SU-DHL-6 (cell line): ENCODE measurements at regions not wholly inside any gene's neighbourhood (a gene's known extent, or its start where the extent isn't known, plus 50 kb on each side); places are given as distances from the start of the nearest gene placed in this dataset.
"Not testable (repeated sequence)": the region's sequence is repeated elsewhere in the genome, so short reads cannot be mapped to it uniquely, and the experiment has no call there.

Experiments used
- H2AFZ ChIP-seq: fragments of 200-600 bp; sonication (generic); 2 replicates; pipeline ENCODE4 v1.6.1; 2014; ENCODE audit warnings: low read depth, mild to moderate bottlenecking, moderate library complexity, mixed read lengths, antibody characterized with exemption, low read length; ENCODE audit not compliant: severe bottlenecking
- H3F3A ChIP-seq: fragments of 200-600 bp; shearing (Covaris generic); 2 replicates; pipeline ENCODE4 v1.6.0; 2016; ENCODE audit warnings: antibody characterized with exemption, mild to moderate bottlenecking; ENCODE audit not compliant: insufficient read depth
- H3K27ac ChIP-seq: fragments of 200-600 bp; sonication (generic); 2 replicates; pipeline ENCODE4 v1.5.1; 2016; ENCODE audit warnings: low read depth, mild to moderate bottlenecking, low read length, moderate library complexity, mixed read lengths
- H3K27me3 ChIP-seq: fragments of 200-600 bp; sonication (generic), shearing (Covaris generic); 2 replicates; pipeline ENCODE4 v1.6.0; 2014; ENCODE audit warnings: mild to moderate bottlenecking, low read length
- H3K36me3 ChIP-seq: fragments of 200-600 bp; sonication (generic); 2 replicates; pipeline ENCODE4 v1.6.1; 2014; ENCODE audit warnings: mild to moderate bottlenecking, low read length, mixed read lengths
- H3K4me2 ChIP-seq: fragments of 300-600, 200-600 bp; shearing (Covaris generic), sonication (generic); 2 replicates; pipeline ENCODE4 v1.6.0; 2014; ENCODE audit warnings: low read length, low read depth, mild to moderate bottlenecking; ENCODE audit not compliant: poor library complexity, severe bottlenecking
- H3K4me3 ChIP-seq: fragments of 200-600 bp; sonication (generic); 2 replicates; pipeline ENCODE4 v1.5.1; 2014; ENCODE audit warnings: antibody characterized with exemption, low read length, mild to moderate bottlenecking, mixed read lengths; ENCODE audit not compliant: insufficient read depth, poor library complexity, severe bottlenecking
- H3K79me2 ChIP-seq: fragments of 200-600 bp; sonication (generic); 2 replicates; pipeline ENCODE4 v1.6.1; 2014; ENCODE audit warnings: mild to moderate bottlenecking, low read length, moderate library complexity; ENCODE audit not compliant: insufficient read depth
- H3K9ac ChIP-seq: fragments of 200-600 bp; sonication (generic); 2 replicates; pipeline ENCODE4 v1.7.0; 2014; ENCODE audit warnings: mild to moderate bottlenecking, low read length
- H3K9me2 ChIP-seq: fragments of 200-600 bp; sonication (generic); replicated peaks from 2 replicates; pipeline ENCODE4 v1.6.1; 2014; ENCODE audit warnings: low read length; ENCODE audit not compliant: insufficient read depth
- H3K9me3 ChIP-seq: fragments of 200-600 bp; sonication (generic); 2 replicates; pipeline ENCODE4 v1.6.1; 2014; ENCODE audit warnings: low read length, mixed read lengths; ENCODE audit not compliant: insufficient read depth
- H4K20me1 ChIP-seq: fragments of 200-600 bp; sonication (generic); 2 replicates; pipeline ENCODE4 v1.6.1; 2014; ENCODE audit warnings: low read depth, mild to moderate bottlenecking, antibody characterized with exemption, low read length, moderate library complexity, mixed read lengths
- CTCF ChIP-seq: fragments of 200-600 bp; sonication (generic); IDR thresholded peaks from one replicate; pipeline ENCODE4 v1.5.1; 2017; ENCODE audit warnings: antibody characterized with exemption, mild to moderate bottlenecking, low read length, moderate library complexity; ENCODE audit not compliant: insufficient read depth, poor library complexity, severe bottlenecking
- EZH2phosphoT487 ChIP-seq: fragments of 200-600 bp; sonication (generic), shearing (Covaris generic); conservative IDR thresholded peaks from 2 replicates; pipeline ENCODE4 v1.6.1; 2018; ENCODE audit warnings: mild to moderate bottlenecking, antibody characterized with exemption, low read length, moderate library complexity, mixed read lengths

DNA sequence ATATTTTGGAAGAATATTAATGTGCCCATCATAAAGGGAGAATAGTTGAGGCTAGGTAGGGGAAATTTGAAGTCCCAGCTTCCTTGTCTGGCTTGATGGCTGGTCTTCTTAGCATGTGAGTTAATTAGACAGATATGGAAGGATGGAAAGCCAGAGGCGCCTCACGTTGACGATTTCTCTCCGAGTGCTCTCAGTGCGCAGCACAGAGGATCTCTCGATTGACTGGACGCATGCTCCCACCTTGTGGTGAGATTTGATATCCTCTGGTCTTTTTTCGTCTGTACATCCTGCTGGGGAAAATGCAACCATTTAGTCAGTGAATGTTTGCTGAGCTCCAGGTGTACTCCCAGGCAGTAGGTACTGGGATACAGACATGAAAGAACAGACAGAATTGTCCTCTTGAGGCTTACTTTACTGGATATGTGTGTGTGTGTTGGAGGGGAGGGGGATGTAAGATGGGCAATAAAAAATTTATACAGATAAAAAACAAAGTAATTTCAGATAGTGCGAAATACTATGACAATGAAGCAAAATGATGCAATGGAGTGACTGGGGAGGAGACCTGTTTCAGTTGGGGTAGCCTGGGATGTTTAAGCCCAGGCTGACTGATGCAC, 66.9 kb upstream of the ZNG1B start:
- H2AFZ ChIP-seq = no peak overlapping the region

GRCh38 chr2:113370030-113370429, 67.5 kb upstream of the ZNG1B start:
- Histone ChIP-seq H4K20me1 (no peaks in the 10 kb centered on the region), H3K9me3 (no peaks in the 10 kb centered on the region), H3K4me2 (no peak overlapping the region), H3K9ac (no peak overlapping the region), H3K4me3 (no peak overlapping the region), H3K79me2 (no peaks in the 10 kb centered on the region), H3K36me3 (no peaks in the 10 kb centered on the region), H2AFZ (no peak overlapping the region), H3K27ac (no peak overlapping the region), H3K27me3 (no peaks in the 10 kb centered on the region), H3K9me2 (no peaks in the 10 kb centered on the region), H3F3A (no peaks in the 10 kb centered on the region)
- TF ChIP-seq CTCF = no peak
- TF ChIP-seq EZH2phosphoT487 = no peak

More for the DNA sequence above, 66.9 kb upstream of the ZNG1B start:
- H3K4me3 ChIP-seq = no peak overlapping the region
- H4K20me1 ChIP-seq = no peaks in the 10 kb centered on the region
- no peak overlapping the region for H3K9ac ChIP-seq
- no peak overlapping the region for H3K4me2 ChIP-seq
- H3K27me3 ChIP-seq = no peaks in the 10 kb centered on the region
- no peaks in the 10 kb centered on the region for H3K79me2 ChIP-seq
- peak; percentile 30 for TF ChIP-seq CTCF
- TF ChIP-seq EZH2phosphoT487 = no peak
- no peaks in the 10 kb centered on the region for H3F3A ChIP-seq
- H3K36me3 ChIP-seq = no peaks in the 10 kb centered on the region
- no peaks in the 10 kb centered on the region for H3K9me2 ChIP-seq
- H3K27ac ChIP-seq = no peak overlapping the region
- no peaks in the 10 kb centered on the region for H3K9me3 ChIP-seq

DNA sequence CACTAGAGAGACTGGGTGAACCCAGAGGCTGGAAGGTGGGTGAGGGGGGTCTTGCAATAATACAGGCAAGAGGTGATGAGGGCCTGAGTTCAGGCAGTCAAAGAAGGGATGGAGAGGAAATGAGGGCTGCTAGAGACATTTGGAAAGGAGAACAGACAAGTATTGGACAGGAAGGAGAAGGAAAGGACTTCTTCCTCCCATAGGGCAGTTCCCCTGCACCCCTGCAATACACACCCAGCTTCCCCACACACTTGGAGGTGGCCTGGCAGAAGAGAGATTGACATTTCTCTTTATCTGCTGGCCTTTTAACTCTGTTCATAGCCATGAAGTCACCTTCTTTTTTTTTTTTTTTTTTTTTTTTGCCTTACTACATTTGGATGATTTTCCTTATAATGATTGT, 68.9 kb upstream of the ZNG1B start:
- H4K20me1 ChIP-seq, H3F3A ChIP-seq, H3K9ac ChIP-seq, H3K4me2 ChIP-seq, H3K27ac ChIP-seq, H2AFZ ChIP-seq, H3K27me3 ChIP-seq, H3K79me2 ChIP-seq, H3K9me3 ChIP-seq, H3K4me3 ChIP-seq, H3K36me3 ChIP-seq, H3K9me2 ChIP-seq: not testable (repeated sequence)

GRCh38 chr2:113366821-113367220, 70.7 kb upstream of the ZNG1B start:
- H3K9ac ChIP-seq, H3K4me3 ChIP-seq, H4K20me1 ChIP-seq, H3K36me3 ChIP-seq, H3K9me2 ChIP-seq, H3K9me3 ChIP-seq, H3K79me2 ChIP-seq, H2AFZ ChIP-seq, H3K27me3 ChIP-seq, H3K27ac ChIP-seq, H3K4me2 ChIP-seq, H3F3A ChIP-seq: not testable (repeated sequence)

GRCh38 chr2:113365791-113366190, 71.7 kb upstream of the ZNG1B start:
- H4K20me1 ChIP-seq, H3K4me2 ChIP-seq, H3K27ac ChIP-seq, H3F3A ChIP-seq, H3K79me2 ChIP-seq, H3K36me3 ChIP-seq, H3K9me3 ChIP-seq, H3K27me3 ChIP-seq, H3K9me2 ChIP-seq, H3K9ac ChIP-seq, H3K4me3 ChIP-seq, H2AFZ ChIP-seq: not testable (repeated sequence)

DNA sequence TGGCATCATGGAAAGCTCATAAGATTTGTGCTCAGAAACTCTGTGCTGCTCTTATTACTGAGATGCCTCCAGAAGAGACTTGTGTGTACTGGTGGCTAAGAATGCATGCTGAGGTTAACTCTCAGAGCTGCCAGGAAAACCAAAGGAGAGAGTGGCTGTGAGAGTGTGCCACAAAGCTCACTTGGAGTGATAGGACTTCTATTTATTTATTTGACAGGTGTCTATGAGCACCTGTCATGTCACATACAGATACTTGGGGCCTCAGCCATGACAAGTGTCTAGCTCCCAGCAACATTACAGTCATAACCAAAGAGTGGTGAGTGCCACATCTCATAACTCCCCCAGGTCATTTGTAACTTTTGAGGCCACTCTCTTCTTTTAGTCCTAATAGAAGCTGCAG, 72.2 kb upstream of the ZNG1B start:
- H3K27ac ChIP-seq, H3K4me2 ChIP-seq, H3K9ac ChIP-seq, H3K9me3 ChIP-seq, H4K20me1 ChIP-seq, H3K4me3 ChIP-seq, H3K9me2 ChIP-seq, H3K79me2 ChIP-seq, H3F3A ChIP-seq, H3K27me3 ChIP-seq, H3K36me3 ChIP-seq, H2AFZ ChIP-seq: not testable (repeated sequence)
